GM13976 (cell line): ENCODE measurements at regions not wholly inside any gene's neighbourhood (a gene's known extent, or its start where the extent isn't known, plus 50 kb on each side); places are given as distances from the start of the nearest gene placed in this dataset.

Experiments used
- DNase-seq: peaks from one replicate; pipeline ENCODE4 v3.0.0; 2012; ENCODE audit warnings: low spot score
- in situ Hi-C: fragments of 300-500 bp; cut with MboI; formaldehyde crosslinking; loops from one replicate; pipeline ENCODE4 v1.12.0; 2022; ENCODE audit warnings: low sequenced_read_pairs, mixed read lengths, inconsistent platforms; ENCODE audit not compliant: unreplicated experiment
- TF ChIP-seq, protein P1 (sequence below): IDR thresholded peaks from 2 replicates; pipeline ENCODE4 v1.5.1; 2012; ENCODE audit warnings: borderline replicate concordance, mild to moderate bottlenecking; ENCODE audit not compliant: insufficient read depth; ENCODE audit errors: extremely low read depth, missing control alignments, control extremely low read depth

DNA sequence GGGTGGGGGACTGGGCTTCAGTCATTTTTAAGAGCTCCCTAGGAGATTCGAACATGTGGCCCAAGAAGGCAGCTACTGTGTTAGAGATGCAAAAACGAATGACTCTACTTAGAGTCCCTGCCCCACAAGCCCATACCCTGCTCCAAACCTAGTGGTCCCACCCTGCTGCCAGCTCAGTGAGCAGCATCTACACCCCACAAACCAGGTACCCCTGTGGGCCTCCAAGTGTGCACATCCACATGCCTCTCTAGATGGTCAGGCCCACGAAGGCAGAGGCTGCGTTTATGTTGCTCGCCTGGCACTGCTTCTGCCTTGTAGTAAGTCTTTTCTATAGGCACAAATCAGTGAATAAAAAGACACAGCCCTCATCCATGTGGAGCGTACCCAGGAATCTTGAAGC is 112.6 kb downstream of the PDCL3 start:
- in situ Hi-C loops: no loop called here
- DNase-seq: no peak
- TF ChIP-seq, protein P1, sequence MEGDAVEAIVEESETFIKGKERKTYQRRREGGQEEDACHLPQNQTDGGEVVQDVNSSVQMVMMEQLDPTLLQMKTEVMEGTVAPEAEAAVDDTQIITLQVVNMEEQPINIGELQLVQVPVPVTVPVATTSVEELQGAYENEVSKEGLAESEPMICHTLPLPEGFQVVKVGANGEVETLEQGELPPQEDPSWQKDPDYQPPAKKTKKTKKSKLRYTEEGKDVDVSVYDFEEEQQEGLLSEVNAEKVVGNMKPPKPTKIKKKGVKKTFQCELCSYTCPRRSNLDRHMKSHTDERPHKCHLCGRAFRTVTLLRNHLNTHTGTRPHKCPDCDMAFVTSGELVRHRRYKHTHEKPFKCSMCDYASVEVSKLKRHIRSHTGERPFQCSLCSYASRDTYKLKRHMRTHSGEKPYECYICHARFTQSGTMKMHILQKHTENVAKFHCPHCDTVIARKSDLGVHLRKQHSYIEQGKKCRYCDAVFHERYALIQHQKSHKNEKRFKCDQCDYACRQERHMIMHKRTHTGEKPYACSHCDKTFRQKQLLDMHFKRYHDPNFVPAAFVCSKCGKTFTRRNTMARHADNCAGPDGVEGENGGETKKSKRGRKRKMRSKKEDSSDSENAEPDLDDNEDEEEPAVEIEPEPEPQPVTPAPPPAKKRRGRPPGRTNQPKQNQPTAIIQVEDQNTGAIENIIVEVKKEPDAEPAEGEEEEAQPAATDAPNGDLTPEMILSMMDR: no peak

DNA sequence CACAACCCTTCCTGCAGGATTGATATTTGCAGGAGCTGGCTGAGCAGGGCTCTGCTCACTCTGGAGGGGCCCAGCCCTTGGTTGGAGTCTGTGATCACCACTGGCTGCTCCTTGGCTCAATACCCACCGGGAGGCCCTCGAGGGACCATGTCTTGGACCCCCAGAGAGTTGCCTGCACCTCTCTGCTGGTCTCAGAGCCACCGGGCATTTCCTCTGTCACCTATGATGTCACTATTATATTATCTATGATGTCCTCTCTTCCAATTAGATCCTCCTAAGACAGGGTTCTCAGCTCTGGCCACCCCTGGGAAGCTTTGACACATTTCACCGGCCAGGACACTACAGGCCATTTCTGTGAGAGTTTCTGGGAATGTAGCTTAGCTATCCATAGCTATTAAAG is 113.1 kb downstream of the PDCL3 start:
- no peak for DNase-seq
- in situ Hi-C loops: no loop called here
- TF ChIP-seq, protein P1: no peak

DNA sequence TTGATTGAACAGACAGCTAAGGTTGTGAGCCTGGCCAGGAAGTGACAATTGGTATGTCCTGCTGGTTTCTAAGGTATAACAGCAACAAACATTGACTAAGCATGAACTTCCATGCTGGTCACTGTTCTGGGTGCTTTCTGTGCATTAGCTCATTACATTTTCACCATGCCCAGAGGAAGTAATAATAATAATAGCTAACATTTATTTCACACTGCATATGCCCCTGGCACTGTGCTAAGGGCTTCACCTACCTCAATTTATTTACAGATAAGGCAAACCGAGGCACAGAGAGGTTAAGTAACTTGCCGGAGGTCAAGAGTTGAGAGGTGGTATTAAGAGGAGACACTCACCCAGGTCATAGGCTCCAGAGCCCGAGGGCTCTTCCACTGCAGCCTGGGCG is 113.6 kb downstream of the PDCL3 start:
- in situ Hi-C loops: no loop called here
- TF ChIP-seq, protein P1: no peak
- no peak for DNase-seq

DNA sequence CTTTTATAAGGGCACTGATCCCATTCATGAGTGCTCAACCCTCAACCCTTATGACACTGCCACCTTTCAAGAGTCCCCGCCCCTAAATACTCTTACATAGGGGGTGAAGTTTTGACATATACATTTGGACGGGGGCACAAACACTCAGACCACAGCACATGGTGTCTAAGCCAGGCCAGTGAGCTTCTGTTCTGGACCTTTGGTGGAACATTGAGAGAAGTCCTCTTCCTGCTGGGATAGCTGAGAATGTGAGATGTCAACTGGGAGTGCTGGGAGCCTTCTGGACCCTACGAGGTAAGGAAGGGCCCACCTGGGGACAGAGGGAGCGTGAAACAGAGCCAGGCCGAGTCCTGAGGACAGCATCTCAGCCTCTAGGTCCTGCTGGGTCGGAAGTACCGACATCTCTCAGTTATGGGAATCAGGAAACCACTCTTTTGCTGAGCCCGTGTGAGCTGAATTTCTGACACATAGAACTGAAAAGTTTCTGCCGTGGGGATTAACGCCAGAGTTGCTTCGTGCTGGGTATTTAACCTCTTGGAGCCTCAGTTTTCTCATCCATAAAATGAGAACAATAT is 114.9 kb downstream of the PDCL3 start:
- in situ Hi-C loops: no loop called here
- TF ChIP-seq, protein P1: no peak
- no peak for DNase-seq

DNA sequence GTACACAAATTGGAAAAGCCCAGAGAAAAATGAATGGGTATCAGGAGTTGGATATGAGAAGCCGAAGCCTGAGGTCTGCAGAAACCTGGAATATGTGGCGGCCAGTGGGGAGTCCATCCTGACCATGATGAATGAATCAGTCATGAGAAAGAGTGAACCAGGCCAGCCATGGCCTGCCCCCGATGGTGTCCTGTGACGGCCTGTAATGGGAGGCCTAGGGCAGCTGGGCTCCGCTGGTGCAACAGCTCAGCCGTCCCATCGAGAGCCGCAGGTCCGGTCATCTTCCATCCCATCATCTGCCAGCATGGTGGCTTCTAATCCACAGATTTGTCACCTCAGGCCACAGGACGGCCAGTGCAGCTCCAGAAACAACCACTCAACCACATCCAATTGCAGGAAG is 116.4 kb downstream of the PDCL3 start:
- in situ Hi-C loops: no loop called here
- TF ChIP-seq, protein P1: no peak
- no peak for DNase-seq

DNA sequence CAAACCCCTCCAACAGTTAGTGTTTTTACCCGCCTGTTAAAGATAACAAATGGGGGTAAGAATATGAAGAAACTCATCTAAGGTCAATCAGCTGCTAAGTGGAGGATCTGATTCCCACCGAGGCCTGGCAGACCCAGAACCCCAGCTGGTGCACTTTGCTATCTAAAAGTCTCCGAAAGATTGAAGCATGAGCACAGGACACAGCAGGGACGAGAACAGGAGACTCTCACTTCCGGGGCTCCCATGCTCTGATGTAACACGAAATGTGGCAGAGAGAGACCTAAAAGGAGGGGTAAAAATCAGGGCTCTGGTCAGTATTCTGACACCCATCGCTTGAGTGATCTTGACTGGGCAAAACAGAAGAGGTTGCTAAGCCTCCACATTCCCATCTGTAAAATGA is 119.7 kb downstream of the PDCL3 start:
- TF ChIP-seq, protein P1: no peak
- in situ Hi-C loops: no loop called here
- no peak for DNase-seq
